Lung (tissue), 11 donors: ENCODE measurements at regions not wholly inside any gene's neighbourhood (a gene's known extent, or its start where the extent isn't known, plus 50 kb on each side); places are given as distances from the start of the nearest gene placed in this dataset.

Source experiments
- ATAC-seq: fragments of 200-7000 bp; cut with Tn5 transposase; one replicate; pipeline ENCODE4 v1.9.1; 2020; ENCODE audit warnings: moderate number of reproducible peaks; ENCODE audit not compliant: insufficient read depth, low FRiP score
- DNase-seq, 3 donors: peaks; one replicate each; pipeline ENCODE4 v3.0.0-alpha.2; 2013 to 2017
- H3K27ac ChIP-seq, 2 donors: one replicate each; pipeline ENCODE4 v1.5.1; 2013; ENCODE audit warnings: mild to moderate bottlenecking in 2 of 2, moderate library complexity in 2 of 2, control low read depth in 1 of 2, inconsistent platforms in 1 of 2, low read depth in 1 of 2, low read length in 1 of 2
- H3K27me3 ChIP-seq, 3 donors: one replicate each; pipeline ENCODE4 v1.5.1; 2013; ENCODE audit warnings: low read length in 2 of 3; ENCODE audit not compliant: control insufficient read depth in 3 of 3, insufficient read depth in 3 of 3
- H3K36me3 ChIP-seq, 4 donors: one replicate each; pipeline ENCODE4 v1.5.1; 2013; ENCODE audit warnings: low read length in 4 of 4, mild to moderate bottlenecking in 1 of 4, moderate library complexity in 1 of 4; ENCODE audit not compliant: control insufficient read depth in 4 of 4, insufficient read depth in 4 of 4
- H3K4me1 ChIP-seq, 5 donors: one replicate each; pipeline ENCODE4 v1.5.1; 2013; ENCODE audit warnings: low read length in 5 of 5, mild to moderate bottlenecking in 2 of 5, moderate library complexity in 1 of 5; ENCODE audit not compliant: control insufficient read depth in 5 of 5, insufficient read depth in 5 of 5
- H3K4me3 ChIP-seq: one replicate; pipeline ENCODE4 v1.5.1; 2013; ENCODE audit warnings: mild to moderate bottlenecking, control low read depth, moderate library complexity
- H3K9ac ChIP-seq, 2 donors: one replicate each; pipeline ENCODE4 v1.5.1; 2013; ENCODE audit warnings: low read length in 2 of 2, control low read depth in 1 of 2; ENCODE audit not compliant: insufficient read depth in 1 of 2
- H3K9me3 ChIP-seq, 4 donors: one replicate each; pipeline ENCODE4 v1.5.1; 2013; ENCODE audit warnings: low read length in 3 of 4, mild to moderate bottlenecking in 1 of 4, moderate library complexity in 1 of 4; ENCODE audit not compliant: control insufficient read depth in 4 of 4, insufficient read depth in 3 of 4
- WGBS, 2 donors: extraction: QIAGEN DNeasy Blood & Tissue Kit; methylation state at CpG; one replicate each; pipeline ENCODE4 v1.1.7; 2013; 5-methylcytosine and 5-hydroxymethylcytosine counted together
- TF ChIP-seq, protein P1 (sequence below): IDR thresholded peaks from 2 replicates; pipeline ENCODE4 v1.5.1; 2012; ENCODE audit warnings: mild to moderate bottlenecking; ENCODE audit errors: control extremely low read depth, extremely low read depth
- donor health status: control.
- donor health status: control.
- donor health status: Bipolar disorder and iron deficiency.
- donor health status: healthy.
- donor health status: DM: yes; HTN: yes; CAD: no.

- H3K9me3 ChIP-seq, result peaks cover 0 to 2% (median 0%) of the 10 kb centered on the region in 4 donors
- H3K4me1 ChIP-seq, result peaks cover 0 to 1% (median 0%) of the 10 kb centered on the region in 5 donors
- H3K4me3 ChIP-seq, result no peak overlapping the region
- no peak for ATAC-seq
- WGBS, 2 donors, result 77 to 78% methylated on average over 2 of the region's 2 CpGs
- no peak overlapping the region for H3K27ac ChIP-seq
- no peaks in the 10 kb centered on the region for H3K27me3 ChIP-seq
- DNase-seq, result no peak
- no peak overlapping the region for H3K9ac ChIP-seq
- TF ChIP-seq, protein P1, sequence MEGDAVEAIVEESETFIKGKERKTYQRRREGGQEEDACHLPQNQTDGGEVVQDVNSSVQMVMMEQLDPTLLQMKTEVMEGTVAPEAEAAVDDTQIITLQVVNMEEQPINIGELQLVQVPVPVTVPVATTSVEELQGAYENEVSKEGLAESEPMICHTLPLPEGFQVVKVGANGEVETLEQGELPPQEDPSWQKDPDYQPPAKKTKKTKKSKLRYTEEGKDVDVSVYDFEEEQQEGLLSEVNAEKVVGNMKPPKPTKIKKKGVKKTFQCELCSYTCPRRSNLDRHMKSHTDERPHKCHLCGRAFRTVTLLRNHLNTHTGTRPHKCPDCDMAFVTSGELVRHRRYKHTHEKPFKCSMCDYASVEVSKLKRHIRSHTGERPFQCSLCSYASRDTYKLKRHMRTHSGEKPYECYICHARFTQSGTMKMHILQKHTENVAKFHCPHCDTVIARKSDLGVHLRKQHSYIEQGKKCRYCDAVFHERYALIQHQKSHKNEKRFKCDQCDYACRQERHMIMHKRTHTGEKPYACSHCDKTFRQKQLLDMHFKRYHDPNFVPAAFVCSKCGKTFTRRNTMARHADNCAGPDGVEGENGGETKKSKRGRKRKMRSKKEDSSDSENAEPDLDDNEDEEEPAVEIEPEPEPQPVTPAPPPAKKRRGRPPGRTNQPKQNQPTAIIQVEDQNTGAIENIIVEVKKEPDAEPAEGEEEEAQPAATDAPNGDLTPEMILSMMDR, result no peak
- no peaks in the 10 kb centered on the region for H3K36me3 ChIP-seq
These were observed 332.0 kb upstream of the CHAC2 start for GRCh38 chr2:53435610-53436009.

DNA sequence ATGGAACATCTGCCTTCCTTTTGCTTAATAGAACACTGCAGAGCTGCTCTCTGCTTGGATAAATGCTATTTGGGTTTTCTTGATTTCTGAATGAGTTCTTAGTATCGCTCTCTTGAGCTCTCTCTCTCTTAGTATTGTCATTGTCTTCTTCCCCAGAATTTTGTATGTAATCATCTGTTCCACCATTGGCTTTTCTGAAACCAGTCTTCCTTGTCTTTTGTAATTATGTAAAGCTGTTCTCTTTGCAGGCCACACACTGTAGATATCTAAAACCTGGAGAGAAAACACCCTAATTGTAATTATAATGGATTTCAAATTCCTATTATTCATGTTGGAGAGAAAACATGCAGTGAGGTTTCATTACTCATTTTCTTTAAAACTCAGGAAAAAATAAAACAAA lies 333.1 kb upstream of the CHAC2 start:
- 86 to 92% methylated on average over 1 of the region's 1 CpG for WGBS, 2 donors
- DNase-seq (no peak), ATAC-seq (no peak)
- Histone ChIP-seq H3K27ac (no peak overlapping the region), H3K9me3 (peaks cover 0 to 2% (median 0%) of the 10 kb centered on the region in 4 donors), H3K4me3 (no peak overlapping the region), H3K36me3 (no peaks in the 10 kb centered on the region), H3K4me1 (peaks cover 0 to 1% (median 0%) of the 10 kb centered on the region in 5 donors), H3K27me3 (no peaks in the 10 kb centered on the region), H3K9ac (no peak overlapping the region)
- TF ChIP-seq, protein P1, result no peak

- 69 to 76% methylated on average over 3 of the region's 3 CpGs for WGBS, 2 donors
- Histone ChIP-seq H3K9ac (no peak overlapping the region), H3K4me3 (no peak overlapping the region), H3K9me3 (peaks cover 0 to 2% (median 0%) of the 10 kb centered on the region in 4 donors), H3K27ac (no peak overlapping the region), H3K4me1 (no peaks in the 10 kb centered on the region), H3K36me3 (no peaks in the 10 kb centered on the region), H3K27me3 (no peaks in the 10 kb centered on the region)
- DNase-seq, result no peak
- ATAC-seq, result no peak
- TF ChIP-seq, protein P1, result no peak
These were observed 334.7 kb upstream of the CHAC2 start for GRCh38 chr2:53432936-53433335.

DNA sequence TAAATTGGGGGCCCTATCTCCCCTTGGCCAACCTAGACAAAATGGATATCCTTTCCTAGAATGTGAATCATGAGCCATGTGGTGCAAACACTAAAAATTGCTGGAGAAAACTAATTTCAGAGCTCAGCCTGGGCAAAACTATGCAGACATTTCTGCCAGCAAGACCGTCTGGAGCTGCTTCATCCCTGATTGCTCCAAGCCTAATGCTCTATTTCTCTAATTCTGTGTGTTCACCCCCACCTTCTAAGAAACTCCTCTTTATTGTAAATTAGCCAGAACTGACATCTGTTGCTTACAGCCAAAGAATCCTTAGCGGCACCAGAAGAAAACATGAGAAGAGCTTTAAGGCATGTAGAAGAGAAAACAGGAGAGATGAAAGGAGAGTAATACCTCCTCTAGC lies 337.7 kb upstream of the CHAC2 start:
- TF ChIP-seq, protein P1, result no peak
- ATAC-seq (no peak), DNase-seq (no peak)
- H3K9ac ChIP-seq, result no peak overlapping the region
- H3K9me3 ChIP-seq, result peaks cover 0 to 2% (median 0%) of the 10 kb centered on the region in 4 donors
- no peaks in the 10 kb centered on the region for H3K27me3 ChIP-seq
- no peak overlapping the region for H3K27ac ChIP-seq
- no peaks in the 10 kb centered on the region for H3K36me3 ChIP-seq
- H3K4me1 ChIP-seq, result no peaks in the 10 kb centered on the region
- 74 to 90% methylated on average over 2 of the region's 2 CpGs for WGBS, 2 donors
- no peak overlapping the region for H3K4me3 ChIP-seq
